Peyer's patch (tissue), 4 donors: ENCODE measurements at regions not wholly inside any gene's neighbourhood (a gene's known extent, or its start where the extent isn't known, plus 50 kb on each side); places are given as distances from the start of the nearest gene placed in this dataset.

Source experiments
- CTCF ChIP-seq, 6 experiments: fragments of 450-650 bp in 4 of 6; fragments of 200-600 bp in 2 of 6; sonication (generic) in 1 of 6; IDR thresholded peaks; one replicate each; pipeline ENCODE4 v1.5.1; 2017 to 2019; ENCODE audit warnings: antibody characterized with exemption in 6 of 6, mild to moderate bottlenecking in 3 of 6, moderate library complexity in 1 of 6
- POLR2A ChIP-seq, 2 donors: fragments of 450-650 bp; IDR thresholded peaks; one replicate each; pipeline ENCODE4 v1.5.1; 2017; ENCODE audit warnings: antibody characterized with exemption in 2 of 2, mild to moderate bottlenecking in 2 of 2, moderate library complexity in 2 of 2

GRCh38 chr7:119983468-119983867, 289.5 kb upstream of the KCND2 start:
- no peak for TF ChIP-seq CTCF (IDR thresholded peaks at IDR 0.05)
- TF ChIP-seq POLR2A (IDR thresholded peaks at IDR 0.05) = no peak
